ENCODE measurements at regions not wholly inside any gene's neighbourhood (a gene's known extent, or its start where the extent isn't known, plus 50 kb on each side); places are given as distances from the start of the nearest gene placed in this dataset.

GRCh38 chr5:32514806-32515205, 70.3 kb upstream of the ZFR start (continued):
- TF ChIP-seq CEBPB (IDR thresholded peaks at IDR 0.05): no peak

GRCh38 chr5:32512926-32513325, 68.4 kb upstream of the ZFR start:
- no peak for FAIRE-seq
- Histone ChIP-seq H3K27ac (no peak overlapping the region), H3K9me3 (no peaks in the 10 kb centered on the region), H3K4me2 (no peak overlapping the region), H3K4me1 (no peaks in the 10 kb centered on the region), H3K4me3 (no peak overlapping the region)
- ATAC-seq: no peak
- no peak for TF ChIP-seq CBX8 (IDR thresholded peaks at IDR 0.05)
- 53% methylated on average over 2 of the region's 2 CpGs for WGBS (ENCODE audit: missing lambda C conversion rate)
- no peak for DNase-seq (ENCODE audit: low read depth in 1 of 2, low spot score in 1 of 2)
- ChIA-PET CTCF (no interaction called here), POLR2A (no interaction called here)

- CTCF ChIA-PET: interaction anchor here (0.6 to 2.5 kb wide), 2 partner anchors 23 to 591 kb away, joined by 3 to 9 read pairs; no protein-coding TSS in a partner anchor
- WGBS (ENCODE audit: missing lambda C conversion rate): 33% methylated on average over 8 of the region's 9 CpGs
Observed at GRCh38 chr5:32511776-32512374, 67.3 kb upstream of the ZFR start.

GRCh38 chr5:32510860-32511259, 66.3 kb upstream of the ZFR start:
- FAIRE-seq: no peak
- 7% methylated on average over 1 of the region's 1 CpG for WGBS (ENCODE audit: missing lambda C conversion rate)
- no peak overlapping the region for H3K27ac ChIP-seq

More at GRCh38 chr5:32511776-32512374, 67.3 kb upstream of the ZFR start:
- H3K4me1 ChIP-seq: no peaks in the 10 kb centered on the region
- no peaks in the 10 kb centered on the region for H3K9me3 ChIP-seq
- POLR2A ChIA-PET: no interaction called here
- ATAC-seq (no peak), DNase-seq (ENCODE audit: low read depth in 1 of 2, low spot score in 1 of 2) (no peak), FAIRE-seq (no peak)
- no peak overlapping the region for H3K27ac ChIP-seq
- TF ChIP-seq ZSCAN20 (CRISPR knock-in tag; IDR thresholded peaks at IDR 0.05) (no peak), RCOR1 (IDR thresholded peaks at IDR 0.05; ENCODE audit: low read depth, low read length) (no peak), EHF (CRISPR knock-in tag; IDR thresholded peaks at IDR 0.05) (no peak), ZC3H11A (IDR thresholded peaks at IDR 0.05) (no peak), NFE2L2 (conservative IDR thresholded peaks at IDR 0.05; ENCODE audit: low read length) (no peak), KDM1A (IDR thresholded peaks at IDR 0.05; ENCODE audit: low read depth) (no peak), MAFK (IDR thresholded peaks at IDR 0.05; ENCODE audit: partially characterized antibody) (no peak), JUN (IDR thresholded peaks at IDR 0.05) (no peak), EHMT2 (IDR thresholded peaks at IDR 0.05; ENCODE audit: low read depth) (no peak), CHD2 (IDR thresholded peaks at IDR 0.05; ENCODE audit: low read length, partially characterized antibody) (no peak), CTCF (IDR thresholded peaks at IDR 0.05) (no peak), KDM5A (IDR thresholded peaks at IDR 0.05) (no peak), HEYL (CRISPR knock-in tag; IDR thresholded peaks at IDR 0.05) (no peak), ZFP36 (IDR thresholded peaks at IDR 0.05; ENCODE audit: borderline replicate concordance, partially characterized antibody) (no peak)
- H3K4me3 ChIP-seq: no peak overlapping the region
- no peak overlapping the region for H3K4me2 ChIP-seq

More at GRCh38 chr5:32510860-32511259, 66.3 kb upstream of the ZFR start:
- H3K4me1 ChIP-seq: no peaks in the 10 kb centered on the region
- TF ChIP-seq HEYL (CRISPR knock-in tag; IDR thresholded peaks at IDR 0.05) (no peak), RFX5 (IDR thresholded peaks at IDR 0.05) (no peak)
- CTCF ChIA-PET: interaction anchor here (1.3 to 2.5 kb wide), 3 partner anchors 13 to 79 kb away, joined by 3 to 9 read pairs (median 7); no protein-coding TSS in a partner anchor
- no peak overlapping the region for H3K4me2 ChIP-seq
- no peak for ATAC-seq
- DNase-seq (ENCODE audit: low read depth in 1 of 2, low spot score in 1 of 2): no peak
- H3K4me3 ChIP-seq: no peak overlapping the region
- no peaks in the 10 kb centered on the region for H3K9me3 ChIP-seq
- POLR2A ChIA-PET: no interaction called here

All from A549 (cell line).